GM12878 (cell line): ENCODE measurements at regions not wholly inside any gene's neighbourhood (a gene's known extent, or its start where the extent isn't known, plus 50 kb on each side); places are given as distances from the start of the nearest gene placed in this dataset.

Experiments
- FOXM1 ChIP-seq: IDR thresholded peaks from 2 replicates; pipeline ENCODE4 v1.6.1; 2012; ENCODE audit warnings: low read depth, mild to moderate bottlenecking, inconsistent platforms, low read length, moderate library complexity
- HDAC6 ChIP-seq: fragments of 200-600 bp; sonication (generic); IDR thresholded peaks from one replicate; pipeline ENCODE4 v1.8.0; 2017; ENCODE audit warnings: antibody characterized with exemption; ENCODE audit not compliant: unreplicated experiment
- NFYA ChIP-seq: IDR thresholded peaks from 2 replicates; pipeline ENCODE4 v1.6.1; 2011; ENCODE audit warnings: low read depth, mild to moderate bottlenecking, low read length, improper control_type of control experiment, borderline replicate concordance
- NR2F1 ChIP-seq: fragments of 450-650 bp; conservative IDR thresholded peaks from 2 replicates; pipeline ENCODE4 v1.6.1; 2017; ENCODE audit warnings: mild to moderate bottlenecking
- PKNOX1 ChIP-seq: fragments of 450-650 bp; IDR thresholded peaks from 2 replicates; pipeline ENCODE4 v1.6.1; 2016; ENCODE audit warnings: mild to moderate bottlenecking
- POLR2A ChIP-seq: IDR thresholded peaks from 2 replicates; pipeline ENCODE4 v1.6.1; 2011; ENCODE audit warnings: low read depth, mild to moderate bottlenecking, low read length
- POLR2AphosphoS5 ChIP-seq: IDR thresholded peaks from 2 replicates; pipeline ENCODE4 v1.6.1; 2011; ENCODE audit warnings: mild to moderate bottlenecking, low read length, inconsistent platforms
- RAD51 ChIP-seq: fragments of 450-650 bp; IDR thresholded peaks from 2 replicates; pipeline ENCODE4 v1.6.1; 2016; ENCODE audit warnings: moderate library complexity, mild to moderate bottlenecking, inconsistent platforms
- SIN3A ChIP-seq: IDR thresholded peaks from 2 replicates; pipeline ENCODE4 v1.6.1; 2012; ENCODE audit warnings: low read depth, low read length, improper control_type of control experiment
- SMC3 ChIP-seq: IDR thresholded peaks from 2 replicates; pipeline ENCODE4 v1.6.1; 2011; ENCODE audit warnings: low read length, improper control_type of control experiment, borderline replicate concordance
- TBL1XR1 ChIP-seq: IDR thresholded peaks from 2 replicates; pipeline ENCODE4 v1.6.1; 2012; ENCODE audit warnings: low read depth, low read length, improper control_type of control experiment
- TF ChIP-seq, protein P1 (sequence below): fragments of 450-650 bp; IDR thresholded peaks from 2 replicates; pipeline ENCODE4 v1.6.1; 2017; ENCODE audit warnings: mild to moderate bottlenecking
- TF ChIP-seq, protein P2 (sequence below): IDR thresholded peaks from 2 replicates; pipeline ENCODE4 v1.6.1; 2012; ENCODE audit warnings: low read depth, low read length, improper control_type of control experiment
- TF ChIP-seq, protein P3 (sequence below), 3 experiments: IDR thresholded peaks in 2 of 3; conservative IDR thresholded peaks in 1 of 3; 2 replicates each; pipeline ENCODE4 v1.5.1; 2011; ENCODE audit warnings: low read depth in 3 of 3, low read length in 3 of 3, mild to moderate bottlenecking in 3 of 3, control low read depth in 2 of 3, moderate library complexity in 2 of 3, inconsistent platforms in 1 of 3, mixed read lengths in 1 of 3; ENCODE audit not compliant: control insufficient read depth in 2 of 3, insufficient read depth in 1 of 3; ENCODE audit errors: extremely low read depth in 1 of 3

- no peak for TF ChIP-seq POLR2A
- no peak for TF ChIP-seq POLR2AphosphoS5
- TF ChIP-seq SMC3, result no peak
- TF ChIP-seq FOXM1, result no peak
- TF ChIP-seq, protein P1, sequence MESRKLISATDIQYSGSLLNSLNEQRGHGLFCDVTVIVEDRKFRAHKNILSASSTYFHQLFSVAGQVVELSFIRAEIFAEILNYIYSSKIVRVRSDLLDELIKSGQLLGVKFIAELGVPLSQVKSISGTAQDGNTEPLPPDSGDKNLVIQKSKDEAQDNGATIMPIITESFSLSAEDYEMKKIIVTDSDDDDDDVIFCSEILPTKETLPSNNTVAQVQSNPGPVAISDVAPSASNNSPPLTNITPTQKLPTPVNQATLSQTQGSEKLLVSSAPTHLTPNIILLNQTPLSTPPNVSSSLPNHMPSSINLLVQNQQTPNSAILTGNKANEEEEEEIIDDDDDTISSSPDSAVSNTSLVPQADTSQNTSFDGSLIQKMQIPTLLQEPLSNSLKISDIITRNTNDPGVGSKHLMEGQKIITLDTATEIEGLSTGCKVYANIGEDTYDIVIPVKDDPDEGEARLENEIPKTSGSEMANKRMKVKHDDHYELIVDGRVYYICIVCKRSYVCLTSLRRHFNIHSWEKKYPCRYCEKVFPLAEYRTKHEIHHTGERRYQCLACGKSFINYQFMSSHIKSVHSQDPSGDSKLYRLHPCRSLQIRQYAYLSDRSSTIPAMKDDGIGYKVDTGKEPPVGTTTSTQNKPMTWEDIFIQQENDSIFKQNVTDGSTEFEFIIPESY, result no peak
- no peak for TF ChIP-seq SIN3A
- TF ChIP-seq TBL1XR1, result no peak
- TF ChIP-seq, protein P2, sequence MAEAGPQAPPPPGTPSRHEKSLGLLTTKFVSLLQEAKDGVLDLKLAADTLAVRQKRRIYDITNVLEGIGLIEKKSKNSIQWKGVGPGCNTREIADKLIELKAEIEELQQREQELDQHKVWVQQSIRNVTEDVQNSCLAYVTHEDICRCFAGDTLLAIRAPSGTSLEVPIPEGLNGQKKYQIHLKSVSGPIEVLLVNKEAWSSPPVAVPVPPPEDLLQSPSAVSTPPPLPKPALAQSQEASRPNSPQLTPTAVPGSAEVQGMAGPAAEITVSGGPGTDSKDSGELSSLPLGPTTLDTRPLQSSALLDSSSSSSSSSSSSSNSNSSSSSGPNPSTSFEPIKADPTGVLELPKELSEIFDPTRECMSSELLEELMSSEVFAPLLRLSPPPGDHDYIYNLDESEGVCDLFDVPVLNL, result no peak
- TF ChIP-seq, protein P3, sequence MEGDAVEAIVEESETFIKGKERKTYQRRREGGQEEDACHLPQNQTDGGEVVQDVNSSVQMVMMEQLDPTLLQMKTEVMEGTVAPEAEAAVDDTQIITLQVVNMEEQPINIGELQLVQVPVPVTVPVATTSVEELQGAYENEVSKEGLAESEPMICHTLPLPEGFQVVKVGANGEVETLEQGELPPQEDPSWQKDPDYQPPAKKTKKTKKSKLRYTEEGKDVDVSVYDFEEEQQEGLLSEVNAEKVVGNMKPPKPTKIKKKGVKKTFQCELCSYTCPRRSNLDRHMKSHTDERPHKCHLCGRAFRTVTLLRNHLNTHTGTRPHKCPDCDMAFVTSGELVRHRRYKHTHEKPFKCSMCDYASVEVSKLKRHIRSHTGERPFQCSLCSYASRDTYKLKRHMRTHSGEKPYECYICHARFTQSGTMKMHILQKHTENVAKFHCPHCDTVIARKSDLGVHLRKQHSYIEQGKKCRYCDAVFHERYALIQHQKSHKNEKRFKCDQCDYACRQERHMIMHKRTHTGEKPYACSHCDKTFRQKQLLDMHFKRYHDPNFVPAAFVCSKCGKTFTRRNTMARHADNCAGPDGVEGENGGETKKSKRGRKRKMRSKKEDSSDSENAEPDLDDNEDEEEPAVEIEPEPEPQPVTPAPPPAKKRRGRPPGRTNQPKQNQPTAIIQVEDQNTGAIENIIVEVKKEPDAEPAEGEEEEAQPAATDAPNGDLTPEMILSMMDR (IDR thresholded peaks at IDR 0.05 in 2 of 3, conservative IDR thresholded peaks at IDR 0.05 in 1 of 3; ENCODE audit: control insufficient read depth in 2 of 3, extremely low read depth in 1 of 3, insufficient read depth in 1 of 3, low read depth in 3 of 3, low read length in 3 of 3), result no peak
- TF ChIP-seq RAD51, result no peak
- TF ChIP-seq NFYA, result no peak
- no peak for TF ChIP-seq PKNOX1
- TF ChIP-seq NR2F1, result no peak
- TF ChIP-seq HDAC6, result no peak
These were observed 60.4 kb upstream of the NPVF start for GRCh38 chr7:25288556-25289307.
